Esophagus muscularis mucosa (tissue), 4 donors: ENCODE measurements at regions not wholly inside any gene's neighbourhood (a gene's known extent, or its start where the extent isn't known, plus 50 kb on each side); places are given as distances from the start of the nearest gene placed in this dataset.

Source experiments
- DNase-seq: peaks from one replicate; pipeline ENCODE4 v3.0.0-alpha.2; 2017; ENCODE audit errors: extremely low spot score
- H3K27ac ChIP-seq, 4 donors: fragments of 200-600 bp; sonication (generic); replicated peaks in 1 of 4; 1 replicate in 3 of 4; 2 replicates in 1 of 4; pipeline ENCODE4 v1.5.1; 2016 to 2019; ENCODE audit warnings: mild to moderate bottlenecking in 1 of 4
- H3K27me3 ChIP-seq, 4 donors: fragments of 200-600 bp; sonication (generic); one replicate each; pipeline versions ENCODE4 v1.5.1 to v1.6.0; 2016 to 2019
- H3K36me3 ChIP-seq, 4 donors: fragments of 200-600 bp; sonication (generic); one replicate each; pipeline ENCODE4 v1.5.1; 2016 to 2019
- H3K4me1 ChIP-seq, 4 donors: fragments of 200-600 bp; sonication (generic); one replicate each; pipeline ENCODE4 v1.5.1; 2016 to 2019
- H3K4me3 ChIP-seq, 4 donors: fragments of 200-600 bp; sonication (generic); 1 replicate in 2 of 4; 2 replicates in 2 of 4; pipeline ENCODE4 v1.5.1; 2016 to 2019; ENCODE audit warnings: mild to moderate bottlenecking in 4 of 4, moderate library complexity in 1 of 4
- H3K9me3 ChIP-seq, 4 donors: fragments of 200-600 bp; sonication (generic); 1 replicate in 3 of 4; 2 replicates in 1 of 4; pipeline ENCODE4 v1.5.1; 2016 to 2019
- CTCF ChIP-seq, 3 experiments: fragments of 200-600 bp in 2 of 3; fragments of 450-650 bp in 1 of 3; sonication (generic) in 2 of 3; IDR thresholded peaks; one replicate each; pipeline ENCODE4 v1.5.1; 2017 to 2019; ENCODE audit warnings: antibody characterized with exemption in 3 of 3, mild to moderate bottlenecking in 2 of 3, moderate library complexity in 1 of 3
- EP300 ChIP-seq: sonication (generic); formaldehyde crosslinking; IDR thresholded peaks from one replicate; pipeline ENCODE4 v1.6.1; 2017; ENCODE audit warnings: antibody characterized with exemption
- POLR2A ChIP-seq: fragments of 450-650 bp; IDR thresholded peaks from one replicate; pipeline ENCODE4 v1.6.1; 2017; ENCODE audit warnings: antibody characterized with exemption, moderate library complexity, mild to moderate bottlenecking, low read depth
- POLR2AphosphoS5 ChIP-seq, 2 donors: sonication (generic); formaldehyde crosslinking; IDR thresholded peaks; one replicate each; pipeline ENCODE4 v1.6.1; 2017; ENCODE audit warnings: antibody characterized with exemption in 2 of 2
- WGBS: methylation state at CpG from one replicate; pipeline ENCODE4 v1.1.5; 2018; 5-methylcytosine and 5-hydroxymethylcytosine counted together
- intact Hi-C: fragments of 100-400 bp; cut with DNase I; formaldehyde crosslinking; loops from one replicate; pipeline ENCODE4 v1.15.1; 2023

- H3K9me3 ChIP-seq: no peaks in the 10 kb centered on the region
- no peak for DNase-seq
- 71% methylated on average over 5 of the region's 5 CpGs for WGBS
- intact Hi-C loops: no loop called here
- TF ChIP-seq POLR2A (no peak), EP300 (no peak), POLR2AphosphoS5 (IDR thresholded peaks at IDR 0.05) (no peak), CTCF (IDR thresholded peaks at IDR 0.05) (no peak)
- H3K36me3 ChIP-seq: no peaks in the 10 kb centered on the region
- no peak overlapping the region for H3K27ac ChIP-seq
- H3K4me1 ChIP-seq: no peaks in the 10 kb centered on the region
- no peak overlapping the region for H3K4me3 ChIP-seq
- H3K27me3 ChIP-seq: peaks cover 0 to under 1% (median 0%) of the 10 kb centered on the region in 4 donors
Observed at GRCh38 chr2:16023506-16024360, 83.4 kb downstream of the MYCN start.

GRCh38 chr2:16022548-16023240 lies 82.3 kb downstream of the MYCN start:
- H3K36me3 ChIP-seq: no peaks in the 10 kb centered on the region
- H3K9me3 ChIP-seq: no peaks in the 10 kb centered on the region
- TF ChIP-seq EP300 (no peak), POLR2AphosphoS5 (IDR thresholded peaks at IDR 0.05) (no peak), CTCF (IDR thresholded peaks at IDR 0.05) (no peak), POLR2A (no peak)
- H3K4me1 ChIP-seq: no peaks in the 10 kb centered on the region
- whole genome bisulfite sequencing: 49% methylated on average over 6 of the region's 6 CpGs
- intact Hi-C loops: no loop called here
- no peak overlapping the region for H3K4me3 ChIP-seq
- DNase-seq: no peak
- H3K27ac ChIP-seq: no peak overlapping the region
- H3K27me3 ChIP-seq: peaks cover 0 to 7% (median 0%) of the 10 kb centered on the region in 4 donors

DNA sequence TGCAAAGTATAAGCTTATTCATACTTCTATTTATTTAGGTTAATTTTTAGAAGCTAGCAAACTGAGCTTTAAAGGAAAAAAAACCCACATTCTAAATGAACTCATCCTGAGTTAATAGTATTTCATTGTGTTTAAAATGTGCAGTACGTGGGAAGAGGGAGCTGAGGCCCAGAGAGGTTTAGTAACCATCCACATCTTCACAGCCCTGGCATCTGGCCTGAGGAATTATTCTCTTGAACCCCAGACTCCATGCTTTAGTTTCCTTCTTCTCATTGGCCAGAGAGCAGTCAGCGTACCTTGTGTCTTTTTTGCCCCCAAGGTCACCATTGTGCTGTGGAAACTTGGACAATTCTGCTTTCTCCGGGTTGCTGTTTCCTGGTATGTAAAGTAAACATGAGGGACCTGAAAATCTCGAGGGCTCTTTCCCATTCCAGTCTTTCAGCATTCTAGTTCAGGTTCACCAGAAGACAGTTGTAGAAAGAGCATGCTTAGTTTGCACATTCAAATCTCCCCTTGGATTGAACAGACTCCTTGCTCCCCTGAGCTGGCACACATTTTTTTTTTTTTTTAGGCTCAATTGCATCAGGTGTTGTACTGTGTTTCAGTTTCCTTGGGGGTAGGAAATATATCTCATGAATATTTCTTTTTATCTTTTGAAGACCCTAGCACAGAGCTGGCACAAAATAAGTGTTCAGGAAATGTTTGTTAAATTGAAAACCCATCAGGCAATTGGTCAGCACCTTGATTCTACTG lies 81.4 kb downstream of the MYCN start:
- H3K27ac ChIP-seq: no peak overlapping the region
- H3K4me1 ChIP-seq: no peaks in the 10 kb centered on the region
- H3K4me3 ChIP-seq: no peak overlapping the region
- H3K27me3 ChIP-seq: peaks cover 0 to 7% (median 0%) of the 10 kb centered on the region in 4 donors
- H3K9me3 ChIP-seq: no peaks in the 10 kb centered on the region
- no peaks in the 10 kb centered on the region for H3K36me3 ChIP-seq
- WGBS: 64% methylated on average over 4 of the region's 4 CpGs
- intact Hi-C loops: no loop called here
- no peak for DNase-seq
- no peak for TF ChIP-seq CTCF (IDR thresholded peaks at IDR 0.05)
- TF ChIP-seq EP300: no peak
- TF ChIP-seq POLR2AphosphoS5 (IDR thresholded peaks at IDR 0.05): no peak
- no peak for TF ChIP-seq POLR2A

DNA sequence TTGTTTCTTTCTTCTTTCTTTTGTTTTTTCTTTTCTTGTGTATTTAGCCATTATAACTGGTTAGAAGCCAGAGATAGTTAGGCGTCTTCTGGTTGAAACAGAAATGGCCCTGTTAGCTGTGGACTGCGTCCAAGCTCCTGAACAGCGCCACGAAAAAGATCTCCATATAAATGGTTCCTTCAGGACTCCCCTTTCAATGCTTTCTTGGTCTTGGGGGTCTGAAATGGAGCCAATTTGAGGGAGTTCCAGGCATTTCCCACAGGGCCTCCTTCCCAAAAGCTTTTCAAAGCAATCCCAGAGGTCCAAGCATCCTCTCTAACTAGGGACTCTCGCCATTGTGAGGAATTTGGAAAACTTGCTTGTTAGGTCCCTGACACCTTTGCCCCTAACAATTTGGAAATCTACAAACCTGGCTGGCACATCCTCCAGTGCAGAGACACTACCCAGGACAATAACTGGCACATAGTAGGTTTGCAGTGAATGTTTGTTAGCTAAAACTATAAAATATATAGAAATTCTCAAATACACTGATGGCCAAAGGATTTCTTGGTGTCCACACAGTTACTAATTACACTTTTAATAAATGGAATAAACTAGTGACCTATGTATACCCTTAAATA lies 80.1 kb downstream of the MYCN start:
- Histone ChIP-seq H3K9me3 (no peaks in the 10 kb centered on the region), H3K27me3 (peaks cover 0 to 16% (median 0%) of the 10 kb centered on the region in 4 donors), H3K4me3 (no peak overlapping the region), H3K36me3 (no peaks in the 10 kb centered on the region), H3K27ac (no peak overlapping the region), H3K4me1 (no peaks in the 10 kb centered on the region)
- intact Hi-C loops: no loop called here
- no peak for TF ChIP-seq POLR2A
- TF ChIP-seq POLR2AphosphoS5 (IDR thresholded peaks at IDR 0.05): no peak
- TF ChIP-seq CTCF (IDR thresholded peaks at IDR 0.05): no peak
- no peak for TF ChIP-seq EP300
- no peak for DNase-seq
- WGBS: 71% methylated on average over 5 of the region's 5 CpGs
